ENCODE measurements at regions not wholly inside any gene's neighbourhood (a gene's known extent, or its start where the extent isn't known, plus 50 kb on each side); places are given as distances from the start of the nearest gene placed in this dataset.

- DNase-seq (ENCODE audit: low read depth): no peak
Measured at GRCh38 chr20:39390186-39390585, 428.0 kb downstream of the DHX35 start.

GRCh38 chr20:39381595-39381994, 419.5 kb downstream of the DHX35 start:
- DNase-seq (ENCODE audit: low read depth): no peak

GRCh38 chr20:39378776-39379175, 416.6 kb downstream of the DHX35 start:
- DNase-seq (ENCODE audit: low read depth): no peak

GRCh38 chr20:39376788-39377187, 414.6 kb downstream of the DHX35 start:
- DNase-seq (ENCODE audit: low read depth): no peak

- no peak for DNase-seq (ENCODE audit: low read depth)
Measured at GRCh38 chr20:39364320-39364719, 402.2 kb downstream of the DHX35 start.

GRCh38 chr20:39359981-39360620, 398.0 kb downstream of the DHX35 start:
- no peak for DNase-seq (ENCODE audit: low read depth)

- no peak for DNase-seq (ENCODE audit: low read depth)
Measured at GRCh38 chr20:39358052-39358451, 395.9 kb downstream of the DHX35 start.

GRCh38 chr20:39356908-39357307, 394.8 kb downstream of the DHX35 start:
- DNase-seq (ENCODE audit: low read depth): no peak

- DNase-seq (ENCODE audit: low read depth): no peak
Measured at GRCh38 chr20:39349240-39349639, 387.1 kb downstream of the DHX35 start.

GRCh38 chr20:39347626-39348025, 385.5 kb downstream of the DHX35 start:
- no peak for DNase-seq (ENCODE audit: low read depth)

GRCh38 chr20:39342463-39342862, 380.3 kb downstream of the DHX35 start:
- DNase-seq (ENCODE audit: low read depth): no peak

- no peak for DNase-seq (ENCODE audit: low read depth)
Measured at GRCh38 chr20:39338469-39339376, 376.6 kb downstream of the DHX35 start.

- DNase-seq (ENCODE audit: low read depth): no peak
Measured at GRCh38 chr20:39333211-39333610, 371.1 kb downstream of the DHX35 start.

GRCh38 chr20:39328347-39328746, 366.2 kb downstream of the DHX35 start:
- DNase-seq (ENCODE audit: low read depth): no peak

- no peak for DNase-seq (ENCODE audit: low read depth)
Measured at GRCh38 chr20:39326050-39326449, 363.9 kb downstream of the DHX35 start.

GRCh38 chr20:39318911-39319310, 356.8 kb downstream of the DHX35 start:
- DNase-seq (ENCODE audit: low read depth): no peak

GRCh38 chr20:39312676-39313075, 350.5 kb downstream of the DHX35 start:
- no peak for DNase-seq (ENCODE audit: low read depth)

GRCh38 chr20:39311851-39312506, 349.8 kb downstream of the DHX35 start:
- DNase-seq (ENCODE audit: low read depth): no peak

GRCh38 chr20:39310363-39310995, 348.3 kb downstream of the DHX35 start:
- no peak for DNase-seq (ENCODE audit: low read depth)

GRCh38 chr20:39309458-39309857, 347.3 kb downstream of the DHX35 start:
- DNase-seq (ENCODE audit: low read depth): no peak

GRCh38 chr20:39302312-39302711, 340.2 kb downstream of the DHX35 start:
- no peak for DNase-seq (ENCODE audit: low read depth)

- DNase-seq (ENCODE audit: low read depth): no peak
Measured at GRCh38 chr20:39299783-39300182, 337.6 kb downstream of the DHX35 start.

Data from activated T-helper 1 cell treated with Interleukin-2 at 50 U/mL for 16 hours (primary cell).